ENCODE measurements at regions not wholly inside any gene's neighbourhood (a gene's known extent, or its start where the extent isn't known, plus 50 kb on each side); places are given as distances from the start of the nearest gene placed in this dataset.

- H3K4me3 ChIP-seq (ENCODE audit: low read depth, low read length), result no peak overlapping the region
- no peak for DNase-seq (ENCODE audit: low read depth)
- no peak for TF ChIP-seq CTCF (IDR thresholded peaks at IDR 0.05; ENCODE audit: control insufficient read depth, extremely low read depth, insufficient read depth)
These were observed 463.2 kb upstream of the GBE1 start for GRCh38 chr3:82224661-82225060.

GRCh38 chr3:82222401-82222800 is 461.0 kb upstream of the GBE1 start:
- TF ChIP-seq CTCF (IDR thresholded peaks at IDR 0.05; ENCODE audit: control insufficient read depth, extremely low read depth, insufficient read depth), result no peak
- H3K4me3 ChIP-seq (ENCODE audit: low read depth, low read length), result no peak overlapping the region
- DNase-seq (ENCODE audit: low read depth), result peak; percentile 23

GRCh38 chr3:82217571-82217970 is 456.1 kb upstream of the GBE1 start:
- H3K4me3 ChIP-seq (ENCODE audit: low read depth, low read length), result no peak overlapping the region
- no peak for TF ChIP-seq CTCF (IDR thresholded peaks at IDR 0.05; ENCODE audit: control insufficient read depth, extremely low read depth, insufficient read depth)
- DNase-seq (ENCODE audit: low read depth), result no peak

- DNase-seq (ENCODE audit: low read depth), result no peak
- H3K4me3 ChIP-seq (ENCODE audit: low read depth, low read length), result no peak overlapping the region
- TF ChIP-seq CTCF (IDR thresholded peaks at IDR 0.05; ENCODE audit: control insufficient read depth, extremely low read depth, insufficient read depth), result no peak
These were observed 446.7 kb upstream of the GBE1 start for GRCh38 chr3:82208002-82208710.

- TF ChIP-seq CTCF (IDR thresholded peaks at IDR 0.05; ENCODE audit: control insufficient read depth, extremely low read depth, insufficient read depth), result no peak
- no peak overlapping the region for H3K4me3 ChIP-seq (ENCODE audit: low read depth, low read length)
- DNase-seq (ENCODE audit: low read depth), result no peak
These were observed 440.8 kb upstream of the GBE1 start for GRCh38 chr3:82202269-82202668.

GRCh38 chr3:82201316-82201715 is 439.9 kb upstream of the GBE1 start:
- DNase-seq (ENCODE audit: low read depth), result no peak

More at GRCh38 chr3:82201316-82201715, 439.9 kb upstream of the GBE1 start:
- no peak for TF ChIP-seq CTCF (IDR thresholded peaks at IDR 0.05; ENCODE audit: control insufficient read depth, extremely low read depth, insufficient read depth)
- H3K4me3 ChIP-seq (ENCODE audit: low read depth, low read length), result no peak overlapping the region
